ENCODE measurements at regions not wholly inside any gene's neighbourhood (a gene's known extent, or its start where the extent isn't known, plus 50 kb on each side); places are given as distances from the start of the nearest gene placed in this dataset.

- no peak for DNase-seq
- WGBS, 2 experiments (ENCODE audit: low coverage in 1 of 2, low lambda C conversion rate in 2 of 2, missing lambda C conversion rate in 2 of 2), result 79 to 85% methylated on average over 1 of the region's 1 CpG
- Histone ChIP-seq H3K9me3 (ENCODE audit: low read depth) (no peaks in the 10 kb centered on the region), H3K27ac (no peak overlapping the region), H3K27me3 (replicated peaks; ENCODE audit: insufficient read depth) (no peaks in the 10 kb centered on the region), H3K4me3 (no peak overlapping the region), H3K4me2 (ENCODE audit: unreplicated experiment) (no peak overlapping the region), H3K9me2 (ENCODE audit: insufficient read depth) (no peaks in the 10 kb centered on the region), H3F3A (ENCODE audit: insufficient read depth) (peaks cover 10% of the 10 kb centered on the region), H3K4me1 (ENCODE audit: insufficient read depth) (peaks cover 21% of the 10 kb centered on the region), H3K36me3 (ENCODE audit: low read depth) (peaks cover 4% of the 10 kb centered on the region; the same call in 1 of the 2 replicates), H4K20me1 (ENCODE audit: insufficient read depth) (no peaks in the 10 kb centered on the region), H2AFZ (no peak overlapping the region), H3K9ac (no peak overlapping the region), H3K79me2 (ENCODE audit: insufficient read depth) (no peaks in the 10 kb centered on the region)
- TF ChIP-seq EZH2 (IDR thresholded peaks at IDR 0.05; ENCODE audit: insufficient read depth, poor library complexity, severe bottlenecking), result no peak
- TF ChIP-seq EZH2phosphoT487 (IDR thresholded peaks at IDR 0.05; ENCODE audit: insufficient read depth, low read depth), result no peak
- in situ Hi-C loops (cut with MboI), result no loop called here
These were observed 55.2 kb downstream of the TWIST1 start for GRCh38 chr7:19062216-19062615.

- Histone ChIP-seq H2AFZ (no peak overlapping the region), H3K4me3 (no peak overlapping the region), H3K4me1 (ENCODE audit: insufficient read depth) (peaks cover 18% of the 10 kb centered on the region), H3K27ac (peak overlapping the region; percentile 42), H3F3A (ENCODE audit: insufficient read depth) (peaks cover 10% of the 10 kb centered on the region), H3K9me3 (ENCODE audit: low read depth) (no peaks in the 10 kb centered on the region), H3K4me2 (ENCODE audit: unreplicated experiment) (peak overlapping the region; percentile 16), H3K9me2 (ENCODE audit: insufficient read depth) (no peaks in the 10 kb centered on the region), H3K36me3 (ENCODE audit: low read depth) (peaks cover 4% of the 10 kb centered on the region; the same call in 1 of the 2 replicates), H3K9ac (no peak overlapping the region), H4K20me1 (ENCODE audit: insufficient read depth) (no peaks in the 10 kb centered on the region), H3K79me2 (ENCODE audit: insufficient read depth) (no peaks in the 10 kb centered on the region), H3K27me3 (replicated peaks; ENCODE audit: insufficient read depth) (no peaks in the 10 kb centered on the region)
- peak; percentile 44 for DNase-seq
- no peak for TF ChIP-seq EZH2 (IDR thresholded peaks at IDR 0.05; ENCODE audit: insufficient read depth, poor library complexity, severe bottlenecking)
- TF ChIP-seq EZH2phosphoT487 (IDR thresholded peaks at IDR 0.05; ENCODE audit: insufficient read depth, low read depth), result no peak
- in situ Hi-C loops (cut with MboI), result no loop called here
These were observed 56.1 kb downstream of the TWIST1 start for GRCh38 chr7:19061331-19061730.

- no peaks in the 10 kb centered on the region for H4K20me1 ChIP-seq (ENCODE audit: insufficient read depth)
- DNase-seq, result peak; percentile 75
These were observed 56.6 kb downstream of the TWIST1 start for GRCh38 chr7:19060761-19061259.

GRCh38 chr7:19056305-19056704 is 61.1 kb downstream of the TWIST1 start:
- H3K79me2 ChIP-seq (ENCODE audit: insufficient read depth), result no peaks in the 10 kb centered on the region

More at GRCh38 chr7:19060761-19061259, 56.6 kb downstream of the TWIST1 start:
- H3K9me2 ChIP-seq (ENCODE audit: insufficient read depth), result no peaks in the 10 kb centered on the region
- H2AFZ ChIP-seq, result no peak overlapping the region
- H3K36me3 ChIP-seq (ENCODE audit: low read depth), result peaks cover 6% of the 10 kb centered on the region; the same call in 1 of the 2 replicates
- peak overlapping the region; percentile 42 for H3K27ac ChIP-seq
- WGBS, 2 experiments (ENCODE audit: low coverage in 1 of 2, low lambda C conversion rate in 2 of 2, missing lambda C conversion rate in 2 of 2), result 39 to 42% methylated on average over 4 of the region's 4 CpGs
- no peak overlapping the region for H3K4me3 ChIP-seq
- no peaks in the 10 kb centered on the region for H3K27me3 ChIP-seq (replicated peaks; ENCODE audit: insufficient read depth)
- H3F3A ChIP-seq (ENCODE audit: insufficient read depth), result peaks cover 10% of the 10 kb centered on the region
- peak overlapping the region; percentile 16 for H3K4me2 ChIP-seq (ENCODE audit: unreplicated experiment)
- in situ Hi-C loops (cut with MboI), result no loop called here
- no peaks in the 10 kb centered on the region for H3K79me2 ChIP-seq (ENCODE audit: insufficient read depth)
- H3K9ac ChIP-seq, result no peak overlapping the region
- peaks cover 13% of the 10 kb centered on the region for H3K4me1 ChIP-seq (ENCODE audit: insufficient read depth)
- TF ChIP-seq EZH2 (IDR thresholded peaks at IDR 0.05; ENCODE audit: insufficient read depth, poor library complexity, severe bottlenecking) (no peak), EZH2phosphoT487 (IDR thresholded peaks at IDR 0.05; ENCODE audit: insufficient read depth, low read depth) (no peak)
- no peaks in the 10 kb centered on the region for H3K9me3 ChIP-seq (ENCODE audit: low read depth)

More at GRCh38 chr7:19056305-19056704, 61.1 kb downstream of the TWIST1 start:
- H3K27ac ChIP-seq, result no peak overlapping the region
- TF ChIP-seq EZH2phosphoT487 (IDR thresholded peaks at IDR 0.05; ENCODE audit: insufficient read depth, low read depth) (no peak), EZH2 (IDR thresholded peaks at IDR 0.05; ENCODE audit: insufficient read depth, poor library complexity, severe bottlenecking) (no peak)
- no peaks in the 10 kb centered on the region for H3K27me3 ChIP-seq (replicated peaks; ENCODE audit: insufficient read depth)
- H3K4me2 ChIP-seq (ENCODE audit: unreplicated experiment), result no peak overlapping the region
- no peaks in the 10 kb centered on the region for H4K20me1 ChIP-seq (ENCODE audit: insufficient read depth)
- in situ Hi-C loops (cut with MboI), result no loop called here
- H2AFZ ChIP-seq, result no peak overlapping the region
- no peak overlapping the region for H3K9ac ChIP-seq
- no peaks in the 10 kb centered on the region for H3K9me2 ChIP-seq (ENCODE audit: insufficient read depth)
- peaks cover 9% of the 10 kb centered on the region; the same call in 1 of the 2 replicates for H3K36me3 ChIP-seq (ENCODE audit: low read depth)
- no peak overlapping the region for H3K4me3 ChIP-seq
- peaks cover 17% of the 10 kb centered on the region for H3K4me1 ChIP-seq (ENCODE audit: insufficient read depth)
- peaks cover 9% of the 10 kb centered on the region for H3F3A ChIP-seq (ENCODE audit: insufficient read depth)
- H3K9me3 ChIP-seq (ENCODE audit: low read depth), result no peaks in the 10 kb centered on the region
- DNase-seq, result no peak
